ENCODE measurements at regions not wholly inside any gene's neighbourhood (a gene's known extent, or its start where the extent isn't known, plus 50 kb on each side); places are given as distances from the start of the nearest gene placed in this dataset.

GRCh38 chr16:61344791-61345190 lies 691.4 kb downstream of the CDH8 start:
- TF ChIP-seq CTCF (IDR thresholded peaks at IDR 0.05; ENCODE audit: borderline replicate concordance, extremely low read depth, insufficient read depth): no peak
- no peak for DNase-seq
- Histone ChIP-seq H3K9me3 (ENCODE audit: control insufficient read depth in 2 of 3, insufficient read depth in 1 of 3, low read length in 3 of 3) (no peaks in the 10 kb centered on the region), H3K4me1 (ENCODE audit: control insufficient read depth in 2 of 3, insufficient read depth in 2 of 3, low read depth in 1 of 3, low read length in 3 of 3) (no peaks in the 10 kb centered on the region), H3K4me3 (ENCODE audit: low read length in 3 of 3) (no peak overlapping the region), H3K9ac (ENCODE audit: low read length in 3 of 3) (no peak overlapping the region), H3K36me3 (ENCODE audit: control insufficient read depth in 2 of 3, insufficient read depth in 3 of 3, low read length in 3 of 3) (no peaks in the 10 kb centered on the region), H3K27me3 (ENCODE audit: control insufficient read depth, insufficient read depth, low read length) (no peaks in the 10 kb centered on the region), H3K27ac (ENCODE audit: low read depth in 2 of 2, low read length in 2 of 2) (no peak overlapping the region)
- intact Hi-C loops (cut with DNase I): no loop called here
- no peak for FAIRE-seq

GRCh38 chr16:61332461-61332860 lies 703.8 kb downstream of the CDH8 start:
- Histone ChIP-seq H3K9me3 (ENCODE audit: control insufficient read depth in 2 of 3, insufficient read depth in 1 of 3, low read length in 3 of 3) (no peaks in the 10 kb centered on the region), H3K4me1 (ENCODE audit: control insufficient read depth in 2 of 3, insufficient read depth in 2 of 3, low read depth in 1 of 3, low read length in 3 of 3) (no peaks in the 10 kb centered on the region), H3K27ac (ENCODE audit: low read depth in 2 of 2, low read length in 2 of 2) (no peak overlapping the region), H3K4me3 (ENCODE audit: low read length in 3 of 3) (no peak overlapping the region), H3K36me3 (ENCODE audit: control insufficient read depth in 2 of 3, insufficient read depth in 3 of 3, low read length in 3 of 3) (no peaks in the 10 kb centered on the region), H3K27me3 (ENCODE audit: control insufficient read depth, insufficient read depth, low read length) (no peaks in the 10 kb centered on the region), H3K9ac (ENCODE audit: low read length in 3 of 3) (no peak overlapping the region)
- DNase-seq (no peak), FAIRE-seq (no peak)
- intact Hi-C loops (cut with DNase I): no loop called here
- TF ChIP-seq CTCF (IDR thresholded peaks at IDR 0.05; ENCODE audit: borderline replicate concordance, extremely low read depth, insufficient read depth): no peak

GRCh38 chr16:61324044-61324443 lies 712.2 kb downstream of the CDH8 start:
- no peaks in the 10 kb centered on the region for H3K4me1 ChIP-seq (ENCODE audit: control insufficient read depth in 2 of 3, insufficient read depth in 2 of 3, low read depth in 1 of 3, low read length in 3 of 3)
- DNase-seq: no peak
- H3K4me3 ChIP-seq (ENCODE audit: low read length in 3 of 3): no peak overlapping the region
- TF ChIP-seq CTCF (IDR thresholded peaks at IDR 0.05; ENCODE audit: borderline replicate concordance, extremely low read depth, insufficient read depth): no peak
- no peaks in the 10 kb centered on the region for H3K36me3 ChIP-seq (ENCODE audit: control insufficient read depth in 2 of 3, insufficient read depth in 3 of 3, low read length in 3 of 3)
- no peak overlapping the region for H3K9ac ChIP-seq (ENCODE audit: low read length in 3 of 3)
- H3K27ac ChIP-seq (ENCODE audit: low read depth in 2 of 2, low read length in 2 of 2): no peak overlapping the region
- no peaks in the 10 kb centered on the region for H3K27me3 ChIP-seq (ENCODE audit: control insufficient read depth, insufficient read depth, low read length)
- no peak for FAIRE-seq
- H3K9me3 ChIP-seq (ENCODE audit: control insufficient read depth in 2 of 3, insufficient read depth in 1 of 3, low read length in 3 of 3): no peaks in the 10 kb centered on the region
- intact Hi-C loops (cut with DNase I): no loop called here

- Histone ChIP-seq H3K9me3 (ENCODE audit: control insufficient read depth in 2 of 3, insufficient read depth in 1 of 3, low read length in 3 of 3) (no peaks in the 10 kb centered on the region), H3K9ac (ENCODE audit: low read length in 3 of 3) (no peak overlapping the region), H3K27ac (ENCODE audit: low read depth in 2 of 2, low read length in 2 of 2) (no peak overlapping the region), H3K4me3 (ENCODE audit: low read length in 3 of 3) (no peak overlapping the region), H3K4me1 (ENCODE audit: control insufficient read depth in 2 of 3, insufficient read depth in 2 of 3, low read depth in 1 of 3, low read length in 3 of 3) (no peaks in the 10 kb centered on the region), H3K27me3 (ENCODE audit: control insufficient read depth, insufficient read depth, low read length) (no peaks in the 10 kb centered on the region), H3K36me3 (ENCODE audit: control insufficient read depth in 2 of 3, insufficient read depth in 3 of 3, low read length in 3 of 3) (no peaks in the 10 kb centered on the region)
- DNase-seq (no peak), FAIRE-seq (no peak)
- intact Hi-C loops (cut with DNase I): no loop called here
- TF ChIP-seq CTCF (IDR thresholded peaks at IDR 0.05; ENCODE audit: borderline replicate concordance, extremely low read depth, insufficient read depth): no peak
Observed at GRCh38 chr16:61323456-61323855, 712.8 kb downstream of the CDH8 start.

Measured in kidney (tissue), 13 donors.